ENCODE measurements at regions not wholly inside any gene's neighbourhood (a gene's known extent, or its start where the extent isn't known, plus 50 kb on each side); places are given as distances from the start of the nearest gene placed in this dataset.
A peak's percentile ranks its signal among the peaks of the same experiment; 100 is the strongest.

GRCh38 chr12:85509081-85509856 lies 229.2 kb downstream of the ALX1 start:
- no peak for DNase-seq (ENCODE audit: low spot score)

DNA sequence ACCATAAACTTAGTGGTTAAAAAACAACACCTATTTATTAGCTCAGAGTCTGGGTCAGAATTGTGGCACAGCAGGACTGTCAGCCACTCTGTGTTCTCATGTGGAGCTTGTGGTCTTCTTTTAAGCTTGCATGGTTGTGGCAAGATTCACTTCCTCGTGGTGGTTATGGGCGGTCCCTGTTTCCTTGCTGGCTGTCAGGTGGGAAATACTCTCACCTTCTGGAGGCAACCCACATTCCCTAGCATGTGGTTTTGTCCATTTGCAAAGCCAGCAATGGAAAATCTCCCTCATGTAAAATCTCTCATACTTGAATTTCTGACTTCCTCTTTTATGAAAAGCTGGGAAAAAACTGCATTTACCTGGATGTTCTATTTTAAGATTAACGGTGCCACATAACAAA lies 229.8 kb downstream of the ALX1 start:
- DNase-seq (ENCODE audit: low spot score) = peak; percentile 27

DNA sequence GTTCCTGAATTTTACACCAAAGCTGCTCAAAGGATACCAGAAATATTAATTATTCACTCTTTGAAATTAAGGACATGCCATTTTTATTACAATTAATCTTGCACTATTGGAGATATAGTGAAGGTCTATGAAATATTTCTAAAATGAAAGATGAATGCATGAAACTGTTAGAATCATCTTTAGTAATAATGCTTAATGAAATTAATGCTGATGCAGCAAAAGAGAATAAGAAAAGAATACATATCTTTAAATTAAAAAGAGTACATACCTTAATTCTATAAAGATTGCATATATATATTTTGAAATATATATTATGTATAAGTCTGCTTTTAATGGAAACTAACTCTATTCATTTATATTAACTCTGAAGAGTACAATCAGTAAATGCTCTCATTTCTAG lies 236.0 kb downstream of the ALX1 start:
- DNase-seq (ENCODE audit: low spot score) = no peak

GRCh38 chr12:85516667-85517325 lies 236.8 kb downstream of the ALX1 start:
- DNase-seq (ENCODE audit: low spot score) = no peak

GRCh38 chr12:85519163-85519562 lies 239.1 kb downstream of the ALX1 start:
- no peak for DNase-seq (ENCODE audit: low spot score)

GRCh38 chr12:85523197-85523596 lies 243.2 kb downstream of the ALX1 start:
- no peak for DNase-seq (ENCODE audit: low spot score)

- DNase-seq (ENCODE audit: low spot score) = no peak
Measured at GRCh38 chr12:85527192-85527591, 247.2 kb downstream of the ALX1 start.

DNA sequence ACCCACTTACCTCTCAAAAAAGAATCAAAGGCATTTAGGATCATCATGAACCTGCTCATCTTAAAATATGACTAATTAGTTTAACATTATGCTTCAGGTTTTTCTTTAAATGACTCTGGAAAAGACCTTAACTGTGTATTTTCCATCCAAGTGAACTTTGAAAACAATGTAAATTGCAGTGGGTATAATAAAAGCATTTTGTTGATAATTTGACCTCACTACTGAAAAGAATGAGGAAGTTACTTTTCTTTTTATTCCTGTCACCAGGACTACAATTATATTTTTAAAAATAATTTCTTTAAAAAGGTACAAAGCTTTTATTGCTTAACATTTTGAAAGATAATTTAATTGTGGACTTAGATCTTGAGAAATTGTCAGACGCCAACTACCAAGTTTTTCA lies 249.9 kb downstream of the ALX1 start:
- no peak for DNase-seq (ENCODE audit: low spot score)

DNA sequence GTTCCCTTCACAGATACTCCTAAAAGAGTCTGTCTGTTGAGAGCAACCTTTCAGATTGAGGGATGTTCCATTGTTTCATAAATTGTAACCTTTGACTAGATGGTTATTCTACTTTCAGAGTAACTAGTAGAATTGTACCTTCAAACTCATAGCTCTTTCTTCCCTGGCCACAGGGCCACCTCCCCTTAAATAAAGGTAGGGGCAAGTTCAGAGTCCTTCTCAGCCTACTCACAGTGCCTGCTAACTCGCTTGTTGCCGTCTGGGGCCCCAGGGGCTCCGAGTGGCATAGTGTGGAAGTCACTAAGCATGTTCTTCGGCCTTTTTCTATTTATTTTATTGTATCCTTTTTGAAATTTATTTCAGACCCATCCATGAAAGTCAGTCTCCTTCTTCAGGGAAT lies 250.4 kb downstream of the ALX1 start:
- DNase-seq (ENCODE audit: low spot score) = no peak

GRCh38 chr12:85531341-85531740 lies 251.3 kb downstream of the ALX1 start:
- no peak for DNase-seq (ENCODE audit: low spot score)

DNA sequence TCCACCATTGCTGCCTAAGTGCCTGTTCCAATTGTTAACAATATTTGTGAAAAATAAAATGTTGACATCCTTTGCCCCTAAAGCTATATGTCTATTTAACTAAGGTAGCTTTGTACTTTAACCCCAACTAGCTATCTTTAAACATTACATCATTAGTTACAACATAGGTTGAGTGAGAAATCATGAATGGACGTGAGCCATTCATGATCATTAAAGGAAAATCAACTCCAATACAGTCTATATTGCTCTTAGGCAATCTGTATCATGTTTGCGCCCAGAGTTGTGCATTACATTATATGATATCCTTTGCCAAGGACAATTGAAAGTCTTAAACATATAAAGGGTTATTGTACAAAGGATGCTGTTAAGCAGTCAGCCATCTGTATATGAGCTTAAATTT lies 269.6 kb downstream of the ALX1 start:
- DNase-seq (ENCODE audit: low spot score) = no peak

- no peak for DNase-seq (ENCODE audit: low spot score)
Measured at GRCh38 chr12:85550924-85551323, 270.9 kb downstream of the ALX1 start.

DNA sequence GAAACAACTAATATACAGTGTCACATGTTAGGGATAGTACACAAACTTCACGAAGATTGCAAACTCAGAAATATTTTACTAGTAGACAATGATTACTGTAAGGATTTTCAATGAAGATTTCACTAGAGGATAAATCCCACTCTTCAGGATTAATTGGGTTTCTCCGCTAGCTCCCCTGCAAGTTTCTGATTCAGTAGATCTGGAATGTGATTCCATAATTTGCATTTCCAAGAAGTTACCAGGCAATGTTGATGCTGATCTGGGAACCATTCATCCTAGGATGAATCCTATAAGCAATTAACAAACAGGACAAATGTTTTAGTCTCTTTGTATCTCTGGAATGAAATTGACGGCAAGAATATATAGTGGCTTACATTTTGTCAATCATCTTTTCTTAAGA lies 272.4 kb downstream of the ALX1 start:
- DNase-seq (ENCODE audit: low spot score) = no peak

DNA sequence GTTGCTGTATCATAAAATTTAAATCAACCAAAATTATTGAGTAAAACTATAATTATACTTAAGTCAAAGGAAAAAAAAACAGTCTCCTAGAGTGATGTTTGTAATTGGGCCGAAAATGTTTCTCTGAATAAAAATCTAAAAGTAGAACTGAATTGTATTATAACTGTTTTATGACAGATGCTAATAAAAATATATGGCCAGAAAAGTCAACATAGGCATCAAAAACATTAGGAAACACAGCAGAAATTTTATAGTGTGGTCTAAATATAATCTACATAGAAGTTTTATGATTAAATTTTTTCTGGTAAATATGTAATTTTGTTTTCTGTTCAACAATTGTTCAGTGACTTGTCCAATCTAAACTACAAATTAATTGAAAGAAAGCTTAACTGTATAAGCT lies 277.8 kb downstream of the ALX1 start:
- no peak for DNase-seq (ENCODE audit: low spot score)

DNA sequence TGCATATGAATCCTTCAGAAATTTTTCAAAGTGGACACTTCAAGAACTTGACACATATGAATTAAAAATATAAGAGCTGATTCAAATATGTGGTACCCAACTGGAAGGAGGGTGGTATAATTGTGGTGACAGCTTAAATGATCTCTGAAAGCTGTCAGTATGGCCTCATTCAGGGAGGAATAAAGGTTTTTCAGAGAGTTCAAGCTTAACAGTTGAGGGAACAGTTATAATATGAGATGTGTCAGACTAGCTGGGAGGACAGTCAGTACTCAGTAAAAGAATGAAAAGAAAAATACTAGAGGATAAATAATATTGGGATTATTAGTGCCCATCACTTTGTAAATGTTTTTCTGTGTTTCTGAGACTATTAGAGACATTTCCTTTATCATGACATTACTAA lies 277.5 kb downstream of the RASSF9 start:
- no peak for DNase-seq (ENCODE audit: low spot score)

DNA sequence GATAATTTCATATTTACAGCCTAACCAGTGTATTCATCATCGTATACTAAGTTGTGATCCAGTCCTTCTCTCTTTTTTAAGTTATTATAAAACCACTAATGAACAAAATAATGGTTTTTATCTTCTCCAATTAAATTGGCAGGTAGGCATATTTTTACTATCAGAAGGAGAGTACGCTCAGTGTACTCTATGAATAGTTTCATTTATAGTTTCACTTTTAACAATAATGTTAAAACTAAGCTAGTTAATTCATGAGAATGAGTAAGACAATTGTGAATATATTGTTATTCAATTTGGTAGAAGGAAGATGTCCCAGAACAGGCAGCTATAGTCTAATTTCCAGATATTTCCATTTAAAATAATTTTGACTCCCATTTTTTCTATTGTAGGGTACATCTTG lies 277.1 kb downstream of the RASSF9 start:
- no peak for DNase-seq (ENCODE audit: low spot score)

GRCh38 chr12:85559536-85559935 lies 276.7 kb downstream of the RASSF9 start:
- DNase-seq (ENCODE audit: low spot score) = no peak

DNA sequence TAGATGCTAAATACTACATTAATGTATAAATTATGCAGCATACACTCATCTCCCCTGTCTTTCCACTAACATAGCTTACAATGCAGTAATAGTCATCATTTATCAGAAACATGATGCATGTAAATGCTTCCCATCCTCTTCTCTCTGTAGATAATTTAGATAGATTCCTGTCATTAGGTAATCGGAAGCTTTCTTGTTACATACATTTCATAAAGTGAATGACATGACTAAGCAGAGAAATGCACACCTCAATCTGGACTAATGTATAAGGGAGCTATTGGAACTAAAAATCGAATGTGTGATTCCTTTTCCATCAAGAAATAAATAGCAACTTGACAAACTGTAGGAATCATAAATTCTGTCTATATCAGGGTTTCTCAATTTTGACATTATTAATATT lies 273.4 kb downstream of the RASSF9 start:
- no peak for DNase-seq (ENCODE audit: low spot score)

GRCh38 chr12:85564786-85565185 lies 271.4 kb downstream of the RASSF9 start:
- no peak for DNase-seq (ENCODE audit: low spot score)

- no peak for DNase-seq (ENCODE audit: low spot score)
Measured at GRCh38 chr12:85568395-85569103, 267.7 kb downstream of the RASSF9 start.

DNA sequence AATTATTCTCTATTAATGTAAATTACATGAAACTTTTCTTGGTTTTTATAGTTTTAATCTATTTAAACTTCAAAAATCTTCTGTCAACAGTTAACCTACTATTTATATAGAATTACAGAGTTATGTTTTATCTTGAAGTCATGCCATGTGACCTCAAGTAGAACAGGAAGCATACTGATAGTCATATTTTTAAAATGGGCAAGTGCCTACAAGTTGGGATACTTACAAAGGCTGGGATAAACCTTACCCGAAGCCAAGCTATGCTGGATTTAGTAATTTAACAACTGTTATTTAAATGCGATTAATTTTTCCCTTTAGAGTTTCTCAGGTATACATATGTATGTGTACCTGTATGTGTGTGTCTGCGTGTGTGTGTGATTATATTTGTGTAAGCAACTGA lies 266.9 kb downstream of the RASSF9 start:
- no peak for DNase-seq (ENCODE audit: low spot score)

- DNase-seq (ENCODE audit: low spot score) = no peak
Measured at GRCh38 chr12:85572956-85573355, 263.3 kb downstream of the RASSF9 start.

DNA sequence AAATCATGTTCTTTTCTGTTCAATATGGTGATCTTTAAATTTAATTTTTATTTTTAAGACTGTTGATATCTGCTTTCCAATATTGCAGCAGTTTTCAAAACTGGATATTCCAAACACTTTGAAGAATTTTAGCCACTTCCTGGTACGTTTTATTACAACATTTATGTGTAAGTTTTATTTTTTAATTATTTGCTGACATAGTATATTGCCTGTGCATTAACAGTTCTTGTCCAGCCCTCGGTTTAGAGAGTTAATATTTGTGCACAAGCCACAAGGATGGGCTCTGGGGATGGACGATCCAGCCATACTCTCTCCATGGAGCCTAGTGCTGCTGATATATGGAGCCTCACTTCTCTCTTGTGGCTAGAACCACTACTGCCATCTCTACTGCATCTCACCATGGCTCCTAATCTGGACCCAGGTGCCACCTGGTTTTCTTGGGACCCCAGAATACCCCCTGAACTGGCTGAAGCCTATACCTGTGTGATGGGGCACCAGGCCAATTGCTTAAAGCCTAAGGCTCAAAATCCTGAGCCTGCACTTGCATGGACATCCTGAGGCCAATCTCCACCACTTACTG lies 262.5 kb downstream of the RASSF9 start:
- no peak for DNase-seq (ENCODE audit: low spot score)

Data from H4 (cell line).